HepG2 (cell line): ENCODE measurements at regions not wholly inside any gene's neighbourhood (a gene's known extent, or its start where the extent isn't known, plus 50 kb on each side); places are given as distances from the start of the nearest gene placed in this dataset.
"Not testable (repeated sequence)": the region's sequence is repeated elsewhere in the genome, so short reads cannot be mapped to it uniquely, and the experiment has no call there.

Source experiments
- ATAC-seq: fragments of 200-7000 bp; cut with Tn5 transposase; 3 replicates; pipeline ENCODE4 v1.9.1; 2020; ENCODE audit warnings: mild to moderate bottlenecking, moderate library complexity
- BruUV-seq: library from RNA; stranded (reverse); fragments of 400-500 nt; replicated peaks from 2 replicates; lab custom pipeline; 2021; lab: Mats Ljungman, UMichigan
- CTCF ChIA-PET: fragments of 300-600 bp; formaldehyde crosslinking; extraction: SDS; loops from one replicate; lab custom pipeline; 2021; ENCODE audit warnings: low total read pairs, inconsistent platforms, low intra/inter-chr PET ratio; lab: Yijun Ruan, JAX
- POLR2A ChIA-PET: fragments of 350-600 bp; sonication (Branson Sonifier 250); formaldehyde crosslinking; loops from one replicate; lab custom pipeline; 2020; ENCODE audit warnings: antibody characterized with exemption, inconsistent platforms; lab: Yijun Ruan, JAX
- DNase-seq: peaks from one replicate; pipeline ENCODE4 v3.0.0-alpha.2; 2015; ENCODE audit warnings: low spot score
- FAIRE-seq: peaks from 3 replicates; lab custom pipeline; 2011; peaks lifted over from hg19 to GRCh38; lab: Jason Lieb, UNC
- H2AFZ ChIP-seq: one replicate; pipeline ENCODE4 v1.6.1; 2011; ENCODE audit warnings: low read length, inconsistent platforms
- H3K27ac ChIP-seq: fragments of 300-600 bp; 3 replicates; pipeline ENCODE4 v1.8.0; 2011; ENCODE audit warnings: mixed run types, mild to moderate bottlenecking, mixed read lengths, low read length, inconsistent platforms; ENCODE audit not compliant: insufficient read depth; ENCODE audit errors: extremely low read length
- H3K27me3 ChIP-seq, 2 experiments: fragments of 200-600 bp in 1 of 2; 2 replicates in 1 of 2; 3 replicates in 1 of 2; pipeline versions ENCODE4 v1.6.0 to v1.8.0; 2011; ENCODE audit warnings: low read length in 2 of 2, mild to moderate bottlenecking in 2 of 2, moderate library complexity in 2 of 2, inconsistent platforms in 1 of 2; ENCODE audit not compliant: insufficient read depth in 2 of 2, control insufficient read depth in 1 of 2
- H3K36me3 ChIP-seq, 2 experiments: fragments of 200-600 bp in 1 of 2; replicated peaks in 1 of 2; 2 replicates in 1 of 2; 3 replicates in 1 of 2; pipeline versions ENCODE4 v1.5.1 to v1.8.0; 2011; ENCODE audit warnings: low read length in 2 of 2, inconsistent platforms in 1 of 2; ENCODE audit not compliant: insufficient read depth in 2 of 2, control insufficient read depth in 1 of 2
- H3K4me1 ChIP-seq: 2 replicates; pipeline ENCODE4 v1.5.1; 2012; ENCODE audit warnings: low read length, inconsistent platforms; ENCODE audit not compliant: insufficient read depth
- H3K4me2 ChIP-seq: 2 replicates; pipeline ENCODE4 v1.6.0; 2011; ENCODE audit warnings: low read depth, low read length, inconsistent platforms
- H3K4me3 ChIP-seq, 3 experiments: fragments of 200-600 bp in 1 of 3; sonication (generic), shearing (Covaris generic) in 1 of 3; replicated peaks in 1 of 3; 2 replicates each; pipeline ENCODE4 v1.5.1; 2011 to 2016; ENCODE audit warnings: low read length in 3 of 3, inconsistent platforms in 2 of 3, low read depth in 2 of 3, mild to moderate bottlenecking in 2 of 3, control low read depth in 1 of 3, mixed read lengths in 1 of 3; ENCODE audit not compliant: insufficient read depth in 1 of 3
- H3K79me2 ChIP-seq: one replicate; pipeline ENCODE4 v1.6.1; 2011; ENCODE audit warnings: low read length, inconsistent platforms; ENCODE audit not compliant: insufficient read depth
- H3K9ac ChIP-seq: 2 replicates; pipeline ENCODE4 v1.6.0; 2011; ENCODE audit warnings: mild to moderate bottlenecking, low read depth, low read length, inconsistent platforms; ENCODE audit not compliant: insufficient read depth
- H3K9me3 ChIP-seq: 2 replicates; pipeline ENCODE4 v1.5.1; 2012; ENCODE audit warnings: mild to moderate bottlenecking, low read length
- H4K20me1 ChIP-seq: 2 replicates; pipeline ENCODE4 v1.6.0; 2011; ENCODE audit warnings: inconsistent platforms, mild to moderate bottlenecking, low read length, moderate library complexity; ENCODE audit not compliant: insufficient read depth
- NFE2L1 ChIP-seq: sonication (generic); formaldehyde crosslinking; IDR thresholded peaks from 2 replicates; pipeline ENCODE4 v1.4.0; 2020; ENCODE audit warnings: missing genetic modification reagents, mild to moderate bottlenecking, borderline replicate concordance
- ZFP82 ChIP-seq: sonication (generic); formaldehyde crosslinking; IDR thresholded peaks from 2 replicates; pipeline ENCODE4 v1.5.1; 2020; ENCODE audit warnings: mild to moderate bottlenecking, missing genetic modification reagents, borderline replicate concordance
- ZNF75D ChIP-seq: sonication (generic); formaldehyde crosslinking; IDR thresholded peaks from 2 replicates; pipeline ENCODE4 v1.8.1; 2023; ENCODE audit warnings: missing genetic modification reagents, mild to moderate bottlenecking, borderline replicate concordance
- WGBS: methylation state at CpG from one replicate; pipeline ENCODE4 v1.1.6; 2017; ENCODE audit warnings: low lambda C conversion rate; 5-methylcytosine and 5-hydroxymethylcytosine counted together
- in situ Hi-C: cut with HindIII; loops from 2 replicates; pipeline ENCODE4 v1.10.0; 2017; ENCODE audit warnings: low pct_unique_long_range_greater_than_20kb; ENCODE audit not compliant: extremely low pct_ligation_motif_present
- intact Hi-C: fragments of 100-400 bp; cut with micrococcal nuclease; formaldehyde crosslinking; loops from one replicate; pipeline ENCODE4 v1.10.0; 2022; ENCODE audit not compliant: unreplicated experiment
- TF ChIP-seq, protein P1 (sequence below): sonication (generic); formaldehyde crosslinking; IDR thresholded peaks from 2 replicates; pipeline ENCODE4 v1.4.0; 2020; ENCODE audit warnings: missing genetic modification reagents, borderline replicate concordance
- TF ChIP-seq, protein P2 (sequence below): sonication (generic); formaldehyde crosslinking; IDR thresholded peaks from 2 replicates; pipeline ENCODE4 v1.5.0; 2020; ENCODE audit warnings: mild to moderate bottlenecking, missing genetic modification reagents, borderline replicate concordance

DNA sequence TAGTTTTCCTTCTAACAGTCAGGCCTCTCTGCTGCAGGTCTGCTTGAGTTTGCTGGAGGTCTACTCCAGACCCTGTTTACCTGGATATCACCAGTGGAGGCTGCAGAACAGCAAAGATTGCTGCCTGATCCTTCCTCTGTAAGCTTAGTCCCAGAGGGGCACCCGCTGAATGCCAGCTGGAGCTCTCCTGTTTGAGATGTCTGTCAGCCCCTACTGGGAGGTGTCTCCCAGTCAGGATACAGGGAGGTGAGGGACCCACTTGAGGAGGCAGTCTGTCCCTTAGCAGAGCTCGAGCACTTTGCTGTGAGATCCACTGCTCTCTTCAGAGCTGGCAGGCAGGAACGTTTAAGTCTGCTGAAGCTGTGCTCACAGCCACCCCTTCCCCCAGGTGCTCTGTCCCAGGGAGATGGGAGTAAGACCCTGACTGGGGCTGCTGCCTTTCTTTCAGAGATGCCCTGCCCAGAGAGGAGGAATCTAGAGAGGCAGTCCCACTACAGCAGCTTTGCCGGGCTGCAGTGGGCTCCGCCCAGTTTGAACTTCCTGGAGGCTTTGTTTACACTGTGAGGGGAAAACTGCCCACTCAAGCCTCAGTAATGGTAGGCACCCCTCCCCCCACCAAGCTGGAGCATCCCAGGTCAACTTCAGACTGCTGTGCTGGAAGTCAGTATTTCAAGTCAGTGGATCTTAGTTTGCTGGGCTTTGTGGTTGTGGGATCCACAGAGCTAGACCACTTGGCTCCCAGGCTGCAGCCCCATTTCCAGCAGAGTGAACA is 163.1 kb upstream of the WDFY3 start:
- H4K20me1 ChIP-seq, H3K9me3 ChIP-seq, H3K36me3 ChIP-seq, H3K4me2 ChIP-seq, FAIRE-seq, H3K4me3 ChIP-seq, CTCF ChIA-PET, intact Hi-C loops, H3K9ac ChIP-seq, POLR2A ChIA-PET, BruUV-seq, H3K27ac ChIP-seq, H3K27me3 ChIP-seq, H3K79me2 ChIP-seq, H2AFZ ChIP-seq, H3K4me1 ChIP-seq: not testable (repeated sequence)
- in situ Hi-C loops = loop anchor here (25.0 kb wide), 1 partner anchor 608 kb away; no protein-coding TSS in a partner anchor
- DNase-seq = peak; percentile 5
- 50% methylated on average over 1 of the region's 5 CpGs for WGBS
- TF ChIP-seq, protein P1, sequence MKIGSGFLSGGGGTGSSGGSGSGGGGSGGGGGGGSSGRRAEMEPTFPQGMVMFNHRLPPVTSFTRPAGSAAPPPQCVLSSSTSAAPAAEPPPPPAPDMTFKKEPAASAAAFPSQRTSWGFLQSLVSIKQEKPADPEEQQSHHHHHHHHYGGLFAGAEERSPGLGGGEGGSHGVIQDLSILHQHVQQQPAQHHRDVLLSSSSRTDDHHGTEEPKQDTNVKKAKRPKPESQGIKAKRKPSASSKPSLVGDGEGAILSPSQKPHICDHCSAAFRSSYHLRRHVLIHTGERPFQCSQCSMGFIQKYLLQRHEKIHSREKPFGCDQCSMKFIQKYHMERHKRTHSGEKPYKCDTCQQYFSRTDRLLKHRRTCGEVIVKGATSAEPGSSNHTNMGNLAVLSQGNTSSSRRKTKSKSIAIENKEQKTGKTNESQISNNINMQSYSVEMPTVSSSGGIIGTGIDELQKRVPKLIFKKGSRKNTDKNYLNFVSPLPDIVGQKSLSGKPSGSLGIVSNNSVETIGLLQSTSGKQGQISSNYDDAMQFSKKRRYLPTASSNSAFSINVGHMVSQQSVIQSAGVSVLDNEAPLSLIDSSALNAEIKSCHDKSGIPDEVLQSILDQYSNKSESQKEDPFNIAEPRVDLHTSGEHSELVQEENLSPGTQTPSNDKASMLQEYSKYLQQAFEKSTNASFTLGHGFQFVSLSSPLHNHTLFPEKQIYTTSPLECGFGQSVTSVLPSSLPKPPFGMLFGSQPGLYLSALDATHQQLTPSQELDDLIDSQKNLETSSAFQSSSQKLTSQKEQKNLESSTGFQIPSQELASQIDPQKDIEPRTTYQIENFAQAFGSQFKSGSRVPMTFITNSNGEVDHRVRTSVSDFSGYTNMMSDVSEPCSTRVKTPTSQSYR (CRISPR knock-in tag) = peak; percentile 58; the same call in 1 of the 2 replicates
- peak; percentile 36; the same call in 1 of the 3 replicates for ATAC-seq

- DNase-seq (no peak), FAIRE-seq (no peak), ATAC-seq (no peak)
- no peak overlapping the region for H3K4me2 ChIP-seq
- no peak overlapping the region for H3K27ac ChIP-seq
- intact Hi-C loops = no loop called here
- no peak overlapping the region for H2AFZ ChIP-seq
- in situ Hi-C loops = loop anchor here (25.0 kb wide), 1 partner anchor 605 kb away; no protein-coding TSS in a partner anchor
- H3K4me3 ChIP-seq = no peak overlapping the region
- no peaks in the 10 kb centered on the region for H4K20me1 ChIP-seq
- BruUV-seq = no TSS peak
- CTCF ChIA-PET = no interaction called here
- no peaks in the 10 kb centered on the region for H3K27me3 ChIP-seq
- POLR2A ChIA-PET = no interaction called here
- no peaks in the 10 kb centered on the region for H3K36me3 ChIP-seq
- H3K9ac ChIP-seq = no peak overlapping the region
- H3K9me3 ChIP-seq = 0 out of 2 replicates have a peak, but pooled peaks cover 8% of the 10 kb centered on the region
- H3K4me1 ChIP-seq = 0 out of 2 replicates have a peak, but pooled peaks cover 10% of the 10 kb centered on the region
- no peaks in the 10 kb centered on the region for H3K79me2 ChIP-seq
- TF ChIP-seq ZFP82 (CRISPR knock-in tag) (no peak), NFE2L1 (CRISPR knock-in tag) (no peak), ZNF75D (no peak)
- TF ChIP-seq, protein P2, sequence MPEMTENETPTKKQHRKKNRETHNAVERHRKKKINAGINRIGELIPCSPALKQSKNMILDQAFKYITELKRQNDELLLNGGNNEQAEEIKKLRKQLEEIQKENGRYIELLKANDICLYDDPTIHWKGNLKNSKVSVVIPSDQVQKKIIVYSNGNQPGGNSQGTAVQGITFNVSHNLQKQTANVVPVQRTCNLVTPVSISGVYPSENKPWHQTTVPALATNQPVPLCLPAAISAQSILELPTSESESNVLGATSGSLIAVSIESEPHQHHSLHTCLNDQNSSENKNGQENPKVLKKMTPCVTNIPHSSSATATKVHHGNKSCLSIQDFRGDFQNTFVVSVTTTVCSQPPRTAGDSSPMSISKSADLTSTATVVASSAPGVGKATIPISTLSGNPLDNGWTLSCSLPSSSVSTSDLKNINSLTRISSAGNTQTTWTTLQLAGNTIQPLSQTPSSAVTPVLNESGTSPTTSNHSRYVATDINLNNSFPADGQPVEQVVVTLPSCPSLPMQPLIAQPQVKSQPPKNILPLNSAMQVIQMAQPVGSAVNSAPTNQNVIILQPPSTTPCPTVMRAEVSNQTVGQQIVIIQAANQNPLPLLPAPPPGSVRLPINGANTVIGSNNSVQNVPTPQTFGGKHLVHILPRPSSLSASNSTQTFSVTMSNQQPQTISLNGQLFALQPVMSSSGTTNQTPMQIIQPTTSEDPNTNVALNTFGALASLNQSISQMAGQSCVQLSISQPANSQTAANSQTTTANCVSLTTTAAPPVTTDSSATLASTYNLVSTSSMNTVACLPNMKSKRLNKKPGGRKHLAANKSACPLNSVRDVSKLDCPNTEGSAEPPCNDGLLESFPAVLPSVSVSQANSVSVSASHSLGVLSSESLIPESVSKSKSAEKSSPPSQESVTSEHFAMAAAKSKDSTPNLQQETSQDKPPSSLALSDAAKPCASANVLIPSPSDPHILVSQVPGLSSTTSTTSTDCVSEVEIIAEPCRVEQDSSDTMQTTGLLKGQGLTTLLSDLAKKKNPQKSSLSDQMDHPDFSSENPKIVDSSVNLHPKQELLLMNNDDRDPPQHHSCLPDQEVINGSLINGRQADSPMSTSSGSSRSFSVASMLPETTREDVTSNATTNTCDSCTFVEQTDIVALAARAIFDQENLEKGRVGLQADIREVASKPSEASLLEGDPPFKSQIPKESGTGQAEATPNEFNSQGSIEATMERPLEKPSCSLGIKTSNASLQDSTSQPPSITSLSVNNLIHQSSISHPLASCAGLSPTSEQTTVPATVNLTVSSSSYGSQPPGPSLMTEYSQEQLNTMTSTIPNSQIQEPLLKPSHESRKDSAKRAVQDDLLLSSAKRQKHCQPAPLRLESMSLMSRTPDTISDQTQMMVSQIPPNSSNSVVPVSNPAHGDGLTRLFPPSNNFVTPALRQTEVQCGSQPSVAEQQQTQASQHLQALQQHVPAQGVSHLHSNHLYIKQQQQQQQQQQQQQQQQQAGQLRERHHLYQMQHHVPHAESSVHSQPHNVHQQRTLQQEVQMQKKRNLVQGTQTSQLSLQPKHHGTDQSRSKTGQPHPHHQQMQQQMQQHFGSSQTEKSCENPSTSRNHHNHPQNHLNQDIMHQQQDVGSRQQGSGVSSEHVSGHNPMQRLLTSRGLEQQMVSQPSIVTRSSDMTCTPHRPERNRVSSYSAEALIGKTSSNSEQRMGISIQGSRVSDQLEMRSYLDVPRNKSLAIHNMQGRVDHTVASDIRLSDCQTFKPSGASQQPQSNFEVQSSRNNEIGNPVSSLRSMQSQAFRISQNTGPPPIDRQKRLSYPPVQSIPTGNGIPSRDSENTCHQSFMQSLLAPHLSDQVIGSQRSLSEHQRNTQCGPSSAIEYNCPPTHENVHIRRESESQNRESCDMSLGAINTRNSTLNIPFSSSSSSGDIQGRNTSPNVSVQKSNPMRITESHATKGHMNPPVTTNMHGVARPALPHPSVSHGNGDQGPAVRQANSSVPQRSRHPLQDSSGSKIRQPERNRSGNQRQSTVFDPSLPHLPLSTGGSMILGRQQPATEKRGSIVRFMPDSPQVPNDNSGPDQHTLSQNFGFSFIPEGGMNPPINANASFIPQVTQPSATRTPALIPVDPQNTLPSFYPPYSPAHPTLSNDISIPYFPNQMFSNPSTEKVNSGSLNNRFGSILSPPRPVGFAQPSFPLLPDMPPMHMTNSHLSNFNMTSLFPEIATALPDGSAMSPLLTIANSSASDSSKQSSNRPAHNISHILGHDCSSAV = no peak
Measured at GRCh38 chr4:85132117-85132516, 165.6 kb upstream of the WDFY3 start.
